HG03139 (cell line): ENCODE measurements at regions not wholly inside any gene's neighbourhood (a gene's known extent, or its start where the extent isn't known, plus 50 kb on each side); places are given as distances from the start of the nearest gene placed in this dataset.
A peak's percentile ranks its signal among the peaks of the same experiment; 100 is the strongest.
"Not testable (repeated sequence)": the region's sequence is repeated elsewhere in the genome, so short reads cannot be mapped to it uniquely, and the experiment has no call there.

Source experiments
- ATAC-seq: cut with Tn5 transposase; IDR thresholded peaks from one replicate; pipeline ENCODE4 v1.9.1; 2021; ENCODE audit not compliant: unreplicated experiment

GRCh38 chr18:51330148-51330547, 132.7 kb upstream of the MEX3C start:
- ATAC-seq, result no peak

GRCh38 chr18:51330739-51331138, 133.3 kb upstream of the MEX3C start:
- ATAC-seq, result no peak

GRCh38 chr18:51337406-51337805, 139.9 kb upstream of the MEX3C start:
- no peak for ATAC-seq

GRCh38 chr18:51339856-51340255, 142.4 kb upstream of the MEX3C start:
- ATAC-seq, result no peak

GRCh38 chr18:51340332-51340731, 142.9 kb upstream of the MEX3C start:
- no peak for ATAC-seq

GRCh38 chr18:51342815-51343214, 145.3 kb upstream of the MEX3C start:
- no peak for ATAC-seq

GRCh38 chr18:51345848-51346391, 148.4 kb upstream of the MEX3C start:
- ATAC-seq, result no peak

- ATAC-seq, result no peak
Measured at GRCh38 chr18:51346404-51346803, 148.9 kb upstream of the MEX3C start.

- ATAC-seq, result no peak
Measured at GRCh38 chr18:51350081-51350480, 152.6 kb upstream of the MEX3C start.

GRCh38 chr18:51355841-51356240, 158.4 kb upstream of the MEX3C start:
- no peak for ATAC-seq

- ATAC-seq, result not testable (repeated sequence)
Measured at GRCh38 chr18:51360301-51360700, 162.8 kb upstream of the MEX3C start.

- ATAC-seq, result peak; percentile 84
Measured at GRCh38 chr18:51361130-51361860, 163.8 kb upstream of the MEX3C start.

- no peak for ATAC-seq
Measured at GRCh38 chr18:51363384-51363783, 165.9 kb upstream of the MEX3C start.

- ATAC-seq, result no peak
Measured at GRCh38 chr18:51370996-51371395, 173.5 kb upstream of the MEX3C start.

- no peak for ATAC-seq
Measured at GRCh38 chr18:51371929-51372328, 174.4 kb upstream of the MEX3C start.

GRCh38 chr18:51382081-51382480, 184.6 kb upstream of the MEX3C start:
- no peak for ATAC-seq

GRCh38 chr18:51383116-51383515, 185.6 kb upstream of the MEX3C start:
- no peak for ATAC-seq

- no peak for ATAC-seq
Measured at GRCh38 chr18:51383711-51384110, 186.2 kb upstream of the MEX3C start.

- no peak for ATAC-seq
Measured at GRCh38 chr18:51385270-51385669, 187.8 kb upstream of the MEX3C start.

- no peak for ATAC-seq
Measured at GRCh38 chr18:51390702-51391101, 193.2 kb upstream of the MEX3C start.

GRCh38 chr18:51391215-51391614, 193.7 kb upstream of the MEX3C start:
- ATAC-seq, result no peak

- no peak for ATAC-seq
Measured at GRCh38 chr18:51391731-51392130, 194.2 kb upstream of the MEX3C start.
